Activated effector memory CD4-positive, alpha-beta T cell treated with anti-CD3 and anti-CD28 coated beads, Interleukin-2, amount 50 U/mL, for 16 hours (primary cell): ENCODE measurements at regions not wholly inside any gene's neighbourhood (a gene's known extent, or its start where the extent isn't known, plus 50 kb on each side); places are given as distances from the start of the nearest gene placed in this dataset.

Experiments
- DNase-seq: peaks from one replicate; pipeline ENCODE4 v3.0.0-alpha.2; 2020

- DNase-seq = no peak
Observed at GRCh38 chr3:5270666-5271371, 83.3 kb downstream of the EDEM1 start.

- no peak for DNase-seq
Observed at GRCh38 chr3:5271372-5271683, 83.8 kb downstream of the EDEM1 start.

- no peak for DNase-seq
Observed at GRCh38 chr3:5272387-5272786, 84.9 kb downstream of the EDEM1 start.

GRCh38 chr3:5274091-5274490, 86.6 kb downstream of the EDEM1 start:
- DNase-seq = no peak

GRCh38 chr3:5275529-5275928, 88.0 kb downstream of the EDEM1 start:
- DNase-seq = no peak

- no peak for DNase-seq
Observed at GRCh38 chr3:5276934-5277333, 89.4 kb downstream of the EDEM1 start.

GRCh38 chr3:5277612-5278236, 90.2 kb downstream of the EDEM1 start:
- DNase-seq = no peak

- no peak for DNase-seq
Observed at GRCh38 chr3:5278666-5279065, 91.2 kb downstream of the EDEM1 start.

- no peak for DNase-seq
Observed at GRCh38 chr3:5282703-5283102, 95.2 kb downstream of the EDEM1 start.

GRCh38 chr3:5285439-5285838, 97.9 kb downstream of the EDEM1 start:
- DNase-seq = no peak

GRCh38 chr3:5290915-5291314, 103.4 kb downstream of the EDEM1 start:
- no peak for DNase-seq

- DNase-seq = no peak
Observed at GRCh38 chr3:5292512-5292911, 105.0 kb downstream of the EDEM1 start.

GRCh38 chr3:5293207-5293606, 105.7 kb downstream of the EDEM1 start:
- DNase-seq = no peak

- DNase-seq = no peak
Observed at GRCh38 chr3:5294356-5294755, 106.8 kb downstream of the EDEM1 start.

GRCh38 chr3:5295191-5295690, 107.7 kb downstream of the EDEM1 start:
- DNase-seq = no peak

- no peak for DNase-seq
Observed at GRCh38 chr3:5296362-5296761, 108.9 kb downstream of the EDEM1 start.

- no peak for DNase-seq
Observed at GRCh38 chr3:5297895-5298294, 110.4 kb downstream of the EDEM1 start.

GRCh38 chr3:5298453-5298852, 110.9 kb downstream of the EDEM1 start:
- no peak for DNase-seq

GRCh38 chr3:5299161-5299560, 111.7 kb downstream of the EDEM1 start:
- DNase-seq = no peak

- no peak for DNase-seq
Observed at GRCh38 chr3:5300638-5301037, 113.1 kb downstream of the EDEM1 start.

GRCh38 chr3:5301651-5302297, 114.3 kb downstream of the EDEM1 start:
- DNase-seq = no peak

- DNase-seq = no peak
Observed at GRCh38 chr3:5302661-5303060, 115.2 kb downstream of the EDEM1 start.

GRCh38 chr3:5304188-5304587, 116.7 kb downstream of the EDEM1 start:
- no peak for DNase-seq
